Mesothelial cell of epicardium (in vitro differentiated cells): ENCODE measurements at regions not wholly inside any gene's neighbourhood (a gene's known extent, or its start where the extent isn't known, plus 50 kb on each side); places are given as distances from the start of the nearest gene placed in this dataset.
"Not testable (repeated sequence)": the region's sequence is repeated elsewhere in the genome, so short reads cannot be mapped to it uniquely, and the experiment has no call there.

ENCODE experiments used
- DNase-seq, 2 experiments: peaks; one replicate each; pipeline ENCODE4 v3.0.0; 2021; ENCODE audit warnings: low spot score in 2 of 2; ENCODE audit not compliant: unreplicated experiment in 2 of 2
- H3K27ac Mint-ChIP-seq: 2 replicates; pipeline ENCODE4 v1.8.0; 2021; ENCODE audit warnings: mixed read lengths
- H3K27me3 Mint-ChIP-seq: 2 replicates; pipeline ENCODE4 v1.8.0; 2021; ENCODE audit warnings: low read depth, mixed read lengths
- H3K36me3 Mint-ChIP-seq: 2 replicates; pipeline ENCODE4 v1.8.0; 2021; ENCODE audit warnings: mixed read lengths
- H3K4me1 Mint-ChIP-seq: 2 replicates; pipeline ENCODE4 v1.8.0; 2021; ENCODE audit warnings: mixed read lengths
- H3K4me3 Mint-ChIP-seq: 2 replicates; pipeline ENCODE4 v1.8.0; 2021; ENCODE audit warnings: mild to moderate bottlenecking, moderate library complexity, mixed read lengths
- H3K9me3 Mint-ChIP-seq: 2 replicates; pipeline ENCODE4 v1.8.0; 2021; ENCODE audit warnings: mixed read lengths
- CTCF ChIP-seq: fragments of 200-600 bp; sonication (generic); IDR thresholded peaks from one replicate; pipeline ENCODE4 v1.5.0; 2021; ENCODE audit warnings: antibody characterized with exemption; ENCODE audit not compliant: unreplicated experiment

GRCh38 chr20:48215536-48215935 lies 430.3 kb upstream of the SULF2 start:
- TF ChIP-seq CTCF = no peak
- Mint-ChIP-seq H3K9me3 (no peaks in the 10 kb centered on the region), H3K27ac (no peak overlapping the region), H3K27me3 (no peaks in the 10 kb centered on the region), H3K4me1 (peaks cover 10% of the 10 kb centered on the region), H3K4me3 (no peak overlapping the region), H3K36me3 (no peaks in the 10 kb centered on the region)
- no peak for DNase-seq

GRCh38 chr20:48214601-48215000 lies 429.3 kb upstream of the SULF2 start:
- peaks cover 10% of the 10 kb centered on the region for H3K4me1 Mint-ChIP-seq
- no peak for DNase-seq
- no peaks in the 10 kb centered on the region for H3K9me3 Mint-ChIP-seq
- no peak overlapping the region for H3K4me3 Mint-ChIP-seq
- H3K36me3 Mint-ChIP-seq = no peaks in the 10 kb centered on the region
- no peaks in the 10 kb centered on the region for H3K27me3 Mint-ChIP-seq
- no peak for TF ChIP-seq CTCF
- H3K27ac Mint-ChIP-seq = no peak overlapping the region

GRCh38 chr20:48213635-48214034 lies 428.4 kb upstream of the SULF2 start:
- not testable (repeated sequence) for H3K27ac Mint-ChIP-seq, H3K27me3 Mint-ChIP-seq, H3K36me3 Mint-ChIP-seq, H3K9me3 Mint-ChIP-seq, DNase-seq, H3K4me3 Mint-ChIP-seq
- H3K4me1 Mint-ChIP-seq = peaks cover 10% of the 10 kb centered on the region

GRCh38 chr20:48212806-48213509 lies 427.7 kb upstream of the SULF2 start:
- H3K27ac Mint-ChIP-seq = no peak overlapping the region
- H3K4me3 Mint-ChIP-seq = no peak overlapping the region
- H3K4me1 Mint-ChIP-seq = peaks cover 10% of the 10 kb centered on the region
- no peak for TF ChIP-seq CTCF
- H3K9me3 Mint-ChIP-seq = no peaks in the 10 kb centered on the region
- DNase-seq = no peak
- H3K36me3 Mint-ChIP-seq = no peaks in the 10 kb centered on the region
- H3K27me3 Mint-ChIP-seq = no peaks in the 10 kb centered on the region

- Mint-ChIP-seq H3K27me3 (no peaks in the 10 kb centered on the region), H3K4me3 (no peak overlapping the region), H3K9me3 (no peaks in the 10 kb centered on the region), H3K36me3 (no peaks in the 10 kb centered on the region), H3K27ac (no peak overlapping the region), H3K4me1 (peaks cover 3% of the 10 kb centered on the region)
- DNase-seq = no peak
- TF ChIP-seq CTCF = no peak
These were observed 426.6 kb upstream of the SULF2 start for GRCh38 chr20:48211847-48212246.

GRCh38 chr20:48211238-48211637 lies 426.0 kb upstream of the SULF2 start:
- H3K4me3 Mint-ChIP-seq = no peak overlapping the region
- peaks cover 5% of the 10 kb centered on the region for H3K4me1 Mint-ChIP-seq
- H3K36me3 Mint-ChIP-seq = no peaks in the 10 kb centered on the region
- no peaks in the 10 kb centered on the region for H3K9me3 Mint-ChIP-seq
- no peaks in the 10 kb centered on the region for H3K27me3 Mint-ChIP-seq
- DNase-seq = no peak
- TF ChIP-seq CTCF = no peak
- H3K27ac Mint-ChIP-seq = no peak overlapping the region
